SK-N-SH (cell line): ENCODE measurements at regions not wholly inside any gene's neighbourhood (a gene's known extent, or its start where the extent isn't known, plus 50 kb on each side); places are given as distances from the start of the nearest gene placed in this dataset.

Experiments
- CTCF ChIA-PET: fragments of 300-600, 350-600 bp; formaldehyde crosslinking; extraction: SDS; loops from one replicate; lab custom pipeline; 2021; lab: Yijun Ruan, JAX
- POLR2A ChIA-PET: fragments of 350-600 bp; sonication (Branson Sonifier 250); formaldehyde crosslinking; extraction: SDS; loops from one replicate; lab custom pipeline; 2020; ENCODE audit warnings: antibody characterized with exemption, inconsistent platforms; lab: Yijun Ruan, JAX
- DNase-seq: peaks from one replicate; pipeline ENCODE4 v3.0.0; 2012
- H2AFZ ChIP-seq: fragments of 200-600 bp; sonication (generic); 2 replicates; pipeline ENCODE4 v1.8.1; 2016; ENCODE audit warnings: antibody characterized with exemption, mild to moderate bottlenecking, low read depth
- H3F3A ChIP-seq: fragments of 200-600 bp; sonication (generic); replicated peaks from 2 replicates; pipeline ENCODE3; 2016; ENCODE audit warnings: antibody characterized with exemption, mild to moderate bottlenecking; ENCODE audit not compliant: insufficient read depth
- H3K27ac ChIP-seq, 2 experiments: fragments of 200-500 bp in 1 of 2; fragments of 200-600 bp in 1 of 2; sonication (Bioruptor generic) in 1 of 2; sonication (generic), shearing (Covaris generic) in 1 of 2; 2 replicates each; pipeline versions ENCODE4 v1.5.1 to v1.6.1; 2014 to 2016; ENCODE audit warnings: low read depth in 2 of 2, inconsistent platforms in 1 of 2, low read length in 1 of 2, mild to moderate bottlenecking in 1 of 2, mixed read lengths in 1 of 2
- H3K27me3 ChIP-seq: fragments of 200-600 bp; sonication (generic), shearing (Covaris generic); 2 replicates; pipeline ENCODE4 v1.6.1; 2016; ENCODE audit warnings: mixed run types; ENCODE audit not compliant: insufficient read depth
- H3K36me3 ChIP-seq, 2 experiments: fragments of 200-500 bp in 1 of 2; fragments of 200-600 bp in 1 of 2; sonication (Bioruptor generic) in 1 of 2; sonication (generic) in 1 of 2; replicated peaks in 1 of 2; 2 replicates each; pipeline versions ENCODE3 to v1.5.1; 2014 to 2016; ENCODE audit warnings: low read length in 1 of 2, mild to moderate bottlenecking in 1 of 2; ENCODE audit not compliant: insufficient read depth in 2 of 2, control insufficient read depth in 1 of 2
- H3K4me1 ChIP-seq, 2 experiments: fragments of 200-500 bp in 1 of 2; fragments of 200-600 bp in 1 of 2; sonication (Bioruptor generic) in 1 of 2; sonication (generic), shearing (Covaris generic) in 1 of 2; 2 replicates each; pipeline versions ENCODE4 v1.5.1 to v1.6.1; 2014 to 2016; ENCODE audit warnings: low read depth in 1 of 2, low read length in 1 of 2, mixed run types in 1 of 2; ENCODE audit not compliant: insufficient read depth in 2 of 2, control insufficient read depth in 1 of 2
- H3K4me2 ChIP-seq: fragments of 200-600 bp; sonication (generic), shearing (Covaris generic); 2 replicates; pipeline ENCODE4 v1.6.1; 2017; ENCODE audit warnings: mixed run types
- H3K4me3 ChIP-seq, 2 experiments: fragments of 200-500 bp in 1 of 2; fragments of 200-600 bp in 1 of 2; sonication (Bioruptor generic) in 1 of 2; sonication (generic), shearing (Covaris generic) in 1 of 2; 2 replicates each; pipeline versions ENCODE4 v1.5.1 to v1.8.1; 2014 to 2016; ENCODE audit warnings: low read depth in 2 of 2, inconsistent platforms in 1 of 2, low read length in 1 of 2, mild to moderate bottlenecking in 1 of 2, mixed read lengths in 1 of 2, moderate library complexity in 1 of 2
- H3K79me2 ChIP-seq: fragments of 200-600 bp; sonication (generic); 2 replicates; pipeline ENCODE4 v1.8.1; 2017; ENCODE audit warnings: mild to moderate bottlenecking; ENCODE audit not compliant: insufficient read depth
- H3K9ac ChIP-seq: fragments of 200-600 bp; sonication (generic); 2 replicates; pipeline ENCODE4 v1.6.1; 2017; ENCODE audit warnings: mixed run types
- H3K9me2 ChIP-seq: fragments of 200-600 bp; sonication (generic); 2 replicates; pipeline ENCODE4 v1.6.1; 2017; ENCODE audit warnings: mixed run types
- H3K9me3 ChIP-seq: fragments of 200-600 bp; sonication (generic); 2 replicates; pipeline ENCODE4 v1.6.1; 2017; ENCODE audit warnings: mixed run types, mild to moderate bottlenecking, moderate library complexity
- H4K20me1 ChIP-seq: fragments of 200-600 bp; sonication (generic); 2 replicates; pipeline ENCODE4 v1.6.1; 2017; ENCODE audit warnings: mild to moderate bottlenecking, mixed run types; ENCODE audit not compliant: insufficient read depth
- CHD2 ChIP-seq: fragments of 150-350 bp; IDR thresholded peaks from 2 replicates; pipeline ENCODE4 v1.6.1; 2018; ENCODE audit warnings: low read length; ENCODE audit not compliant: partially characterized antibody
- ELF1 ChIP-seq: IDR thresholded peaks from 2 replicates; pipeline ENCODE4 v1.4.0; 2012
- EP300 ChIP-seq, 2 experiments: IDR thresholded peaks; 2 replicates each; pipeline versions ENCODE4 v1.4.0 to v1.6.1; 2012; ENCODE audit warnings: borderline replicate concordance in 1 of 2, low read depth in 1 of 2, low read length in 1 of 2
- EZH2phosphoT487 ChIP-seq: fragments of 200-600 bp; sonication (generic); IDR thresholded peaks from 2 replicates; pipeline ENCODE4 v1.6.1; 2017; ENCODE audit warnings: low read depth, mixed run types, mild to moderate bottlenecking, antibody characterized with exemption, moderate library complexity, borderline replicate concordance
- FOSL2 ChIP-seq: IDR thresholded peaks from 2 replicates; pipeline ENCODE4 v1.4.0; 2012; ENCODE audit warnings: low read depth, mild to moderate bottlenecking, moderate library complexity, borderline replicate concordance
- FOXJ3 ChIP-seq: sonication (generic); formaldehyde crosslinking; IDR thresholded peaks from 2 replicates; pipeline ENCODE4 v1.5.1; 2020; ENCODE audit warnings: mild to moderate bottlenecking, missing genetic modification reagents
- GABPA ChIP-seq: IDR thresholded peaks from 2 replicates; pipeline ENCODE4 v1.4.0; 2012; ENCODE audit warnings: low read depth, mild to moderate bottlenecking
- GATA2 ChIP-seq: sonication (generic); formaldehyde crosslinking; IDR thresholded peaks from 2 replicates; pipeline ENCODE4 v1.5.0; 2020; ENCODE audit warnings: mild to moderate bottlenecking, missing genetic modification reagents
- IRF3 ChIP-seq: fragments of 150-350 bp; IDR thresholded peaks from 2 replicates; pipeline ENCODE4 v1.6.1; 2016; ENCODE audit warnings: mild to moderate bottlenecking, low read depth, low read length
- MAX ChIP-seq: IDR thresholded peaks from 2 replicates; pipeline ENCODE4 v1.4.0; 2012; ENCODE audit warnings: low read depth
- MEF2A ChIP-seq: IDR thresholded peaks from 2 replicates; pipeline ENCODE4 v1.4.0; 2012; ENCODE audit warnings: low read depth, borderline replicate concordance
- NFIC ChIP-seq: IDR thresholded peaks from 2 replicates; pipeline ENCODE4 v1.4.0; 2012; ENCODE audit warnings: borderline replicate concordance
- POLR2AphosphoS5 ChIP-seq: IDR thresholded peaks from 2 replicates; pipeline ENCODE4 v1.6.1; 2012; ENCODE audit warnings: low read depth, low read length
- REST ChIP-seq: IDR thresholded peaks from 2 replicates; pipeline ENCODE4 v1.6.1; 2012; ENCODE audit warnings: mild to moderate bottlenecking, low read depth, low read length, moderate library complexity
- TCF12 ChIP-seq: IDR thresholded peaks from 2 replicates; pipeline ENCODE4 v1.4.0; 2012

- peaks cover 0 to 3% of the 10 kb centered on the region in 2 experiments for H3K36me3 ChIP-seq
- no peaks in the 10 kb centered on the region for H3K79me2 ChIP-seq
- TF ChIP-seq GABPA (no peak), GATA2 (no peak), EP300 (IDR thresholded peaks at IDR 0.05; ENCODE audit: borderline replicate concordance in 1 of 2, low read depth in 1 of 2, low read length in 1 of 2) (no peak), REST (no peak), MAX (no peak), NFIC (no peak), FOSL2 (no peak), EZH2phosphoT487 (no peak), ELF1 (no peak), IRF3 (no peak), CHD2 (no peak), TCF12 (no peak), MEF2A (no peak), FOXJ3 (CRISPR knock-in tag) (no peak), POLR2AphosphoS5 (no peak)
- H2AFZ ChIP-seq = no peak overlapping the region
- no peaks in the 10 kb centered on the region for H3K4me1 ChIP-seq
- no peak overlapping the region for H3K9ac ChIP-seq
- no peak overlapping the region for H3K4me2 ChIP-seq
- no peaks in the 10 kb centered on the region for H3K9me2 ChIP-seq
- H3F3A ChIP-seq = no peaks in the 10 kb centered on the region
- DNase-seq = no peak
- ChIA-PET POLR2A (no interaction called here), CTCF (no interaction called here)
- H3K4me3 ChIP-seq = no peak overlapping the region
- H3K27me3 ChIP-seq = no peaks in the 10 kb centered on the region
- 0 out of 2 replicates have a peak, but pooled peaks cover 4% of the 10 kb centered on the region for H3K9me3 ChIP-seq
- H4K20me1 ChIP-seq = no peaks in the 10 kb centered on the region
- H3K27ac ChIP-seq = no peak overlapping the region
Observed at GRCh38 chr13:33891196-33891742, 73.3 kb downstream of the RFC3 start.
